K562 (cell line): ENCODE measurements at regions not wholly inside any gene's neighbourhood (a gene's known extent, or its start where the extent isn't known, plus 50 kb on each side); places are given as distances from the start of the nearest gene placed in this dataset.

Source experiments
- ATAC-seq: fragments of 200-7000 bp; cut with Tn5 transposase; 3 replicates; pipeline ENCODE4 v1.9.1; 2020; ENCODE audit warnings: moderate library complexity
- BruUV-seq: library from RNA; stranded (reverse); fragments of 400-500 nt; replicated peaks from 2 replicates; lab custom pipeline; 2021; lab: Mats Ljungman, UMichigan
- CTCF ChIA-PET: fragments of 300-600 bp; formaldehyde crosslinking; extraction: SDS; loops from one replicate; lab custom pipeline; 2021; ENCODE audit warnings: low intra/inter-chr PET ratio; lab: Yijun Ruan, JAX
- POLR2A ChIA-PET: fragments of 300-600, 350-650 bp; sonication (Branson Sonifier 250); formaldehyde crosslinking; extraction: SDS; loops from one replicate; lab custom pipeline; 2021; ENCODE audit warnings: antibody characterized with exemption, inconsistent platforms; lab: Yijun Ruan, JAX
- DNase-seq, 4 experiments: peaks; one replicate each; pipeline versions ENCODE4 v3.0.0 to v3.0.0-alpha.2; 2011 to 2018; ENCODE audit warnings: low spot score in 3 of 4, mixed read lengths in 3 of 4; ENCODE audit errors: extremely low read depth in 1 of 4
- FAIRE-seq: peaks from 2 replicates; lab custom pipeline; 2011; peaks lifted over from hg19 to GRCh38; lab: Jason Lieb, UNC
- H2AFZ ChIP-seq: 2 replicates; pipeline ENCODE4 v1.6.0; 2011; ENCODE audit warnings: low read depth, low read length, control low read depth, inconsistent platforms
- H3K27ac ChIP-seq: fragments of 200-600 bp; 3 replicates; pipeline ENCODE4 v1.8.0; 2011; ENCODE audit warnings: low read depth, mild to moderate bottlenecking, control low read depth, inconsistent platforms, low read length, moderate library complexity, mixed read lengths; ENCODE audit errors: extremely low read depth
- H3K27me3 ChIP-seq, 2 experiments: fragments of 300-600 bp in 1 of 2; 2 replicates in 1 of 2; 3 replicates in 1 of 2; pipeline versions ENCODE4 v1.6.0 to v1.8.0; 2011; ENCODE audit warnings: inconsistent platforms in 2 of 2, low read length in 2 of 2, mild to moderate bottlenecking in 1 of 2, mixed read lengths in 1 of 2, moderate library complexity in 1 of 2; ENCODE audit not compliant: control insufficient read depth in 2 of 2, insufficient read depth in 2 of 2
- H3K36me3 ChIP-seq: fragments of 300-600 bp; 3 replicates; pipeline ENCODE4 v1.8.0; 2011; ENCODE audit warnings: mild to moderate bottlenecking, low read length, inconsistent platforms; ENCODE audit not compliant: control insufficient read depth, insufficient read depth
- H3K4me1 ChIP-seq, 2 experiments: fragments of 200-600 bp in 1 of 2; replicated peaks in 1 of 2; 2 replicates in 1 of 2; 3 replicates in 1 of 2; pipeline versions ENCODE4 v1.5.1 to v1.8.0; 2011; ENCODE audit warnings: inconsistent platforms in 2 of 2, low read length in 2 of 2, mild to moderate bottlenecking in 1 of 2, mixed read lengths in 1 of 2, moderate library complexity in 1 of 2; ENCODE audit not compliant: control insufficient read depth in 2 of 2, insufficient read depth in 2 of 2
- H3K4me2 ChIP-seq: 2 replicates; pipeline ENCODE4 v1.6.1; 2011; ENCODE audit warnings: low read length, control low read depth, inconsistent platforms, mixed read lengths; ENCODE audit not compliant: insufficient read depth
- H3K4me3 ChIP-seq: fragments of 200-600 bp; sonication (generic), shearing (Covaris generic); 2 replicates; pipeline ENCODE4 v1.5.1; 2016; ENCODE audit warnings: control low read depth, inconsistent platforms
- H3K79me2 ChIP-seq: fragments of 200-600 bp; 3 replicates; pipeline ENCODE4 v1.8.0; 2011; ENCODE audit warnings: low read length, inconsistent platforms; ENCODE audit not compliant: control insufficient read depth, insufficient read depth
- H3K9ac ChIP-seq, 2 experiments: 2 replicates each; pipeline versions ENCODE4 v1.6.0 to v1.6.1; 2011; ENCODE audit warnings: low read depth in 2 of 2, low read length in 2 of 2, control low read depth in 1 of 2, inconsistent platforms in 1 of 2, mild to moderate bottlenecking in 1 of 2, mixed read lengths in 1 of 2; ENCODE audit not compliant: insufficient read depth in 1 of 2
- H3K9me1 ChIP-seq: one replicate; pipeline ENCODE4 v1.6.0; 2011; ENCODE audit warnings: inconsistent platforms, mild to moderate bottlenecking, low read length, moderate library complexity; ENCODE audit not compliant: control insufficient read depth, insufficient read depth
- H3K9me3 ChIP-seq: replicated peaks from 2 replicates; pipeline ENCODE4 v1.5.1; 2011; ENCODE audit warnings: low read depth, low read length, inconsistent platforms; ENCODE audit not compliant: control insufficient read depth, insufficient read depth
- H4K20me1 ChIP-seq: replicated peaks from 2 replicates; pipeline ENCODE4 v1.6.1; 2011; ENCODE audit warnings: low read length, inconsistent platforms, mixed read lengths; ENCODE audit not compliant: control insufficient read depth, insufficient read depth
- DACH1 ChIP-seq: fragments of 450-650 bp; IDR thresholded peaks from 2 replicates; pipeline ENCODE4 v1.6.1; 2018; ENCODE audit not compliant: partially characterized antibody
- DNMT1 ChIP-seq: fragments of 450-650 bp; IDR thresholded peaks from 2 replicates; pipeline ENCODE4 v1.6.1; 2016; ENCODE audit warnings: antibody characterized with exemption, mild to moderate bottlenecking
- FOXM1 ChIP-seq, 2 experiments: fragments of 450-650 bp in 1 of 2; sonication (generic) in 1 of 2; formaldehyde crosslinking in 1 of 2; IDR thresholded peaks; 2 replicates each; pipeline versions ENCODE4 v1.6.1 to v1.9.0; 2017 to 2022; ENCODE audit warnings: low read depth in 2 of 2, mild to moderate bottlenecking in 2 of 2, missing genetic modification reagents in 1 of 2, moderate library complexity in 1 of 2
- GATAD2B ChIP-seq: fragments of 450-650 bp; IDR thresholded peaks from 2 replicates; pipeline ENCODE4 v1.6.1; 2017; ENCODE audit warnings: mild to moderate bottlenecking, borderline replicate concordance
- HDAC8 ChIP-seq: fragments of 450-650 bp; IDR thresholded peaks from 2 replicates; pipeline ENCODE4 v1.6.1; 2016; ENCODE audit warnings: mild to moderate bottlenecking, missing genetic modification characterization, moderate library complexity, missing compliant biosample characterization
- LEF1 ChIP-seq: fragments of 450-650 bp; IDR thresholded peaks from 2 replicates; pipeline ENCODE4 v1.6.1; 2016; ENCODE audit warnings: mild to moderate bottlenecking
- MCM3 ChIP-seq: fragments of 450-650 bp; IDR thresholded peaks from 2 replicates; pipeline ENCODE4 v1.6.1; 2016
- PCBP2 ChIP-seq: fragments of 200-400 bp; formaldehyde crosslinking; IDR thresholded peaks from 2 replicates; pipeline ENCODE4 v1.6.1; 2018; ENCODE audit warnings: low read length, low read depth, mild to moderate bottlenecking, moderate library complexity; ENCODE audit not compliant: poor library complexity, severe bottlenecking
- SMARCA5 ChIP-seq: fragments of 450-650 bp; IDR thresholded peaks from 2 replicates; pipeline ENCODE4 v1.6.1; 2016
- TCF3 ChIP-seq: sonication (generic); formaldehyde crosslinking; IDR thresholded peaks from 2 replicates; pipeline ENCODE4 v1.4.0; 2020; ENCODE audit warnings: mild to moderate bottlenecking, missing genetic modification reagents
- TCF7L2 ChIP-seq: fragments of 150-350 bp; IDR thresholded peaks from 2 replicates; pipeline ENCODE4 v1.6.1; 2016; ENCODE audit warnings: low read depth, mild to moderate bottlenecking, low read length, moderate library complexity
- ZEB2 ChIP-seq: fragments of 450-650 bp; IDR thresholded peaks from 2 replicates; pipeline ENCODE4 v1.6.1; 2016
- ZFP36 ChIP-seq: fragments of 150-350 bp; IDR thresholded peaks from 2 replicates; pipeline ENCODE4 v1.6.1; 2018; ENCODE audit warnings: low read length, low read depth; ENCODE audit not compliant: partially characterized antibody
- ZKSCAN8 ChIP-seq: fragments of 200-800 bp; sonication (Bioruptor generic); IDR thresholded peaks from 2 replicates; pipeline ENCODE4 v1.6.1; 2016; ENCODE audit warnings: missing genetic modification characterization, missing compliant biosample characterization
- ZNF695 ChIP-seq: fragments of 450-650 bp; formaldehyde crosslinking; IDR thresholded peaks from 2 replicates; pipeline ENCODE4 v1.4.0; 2020; ENCODE audit warnings: mild to moderate bottlenecking, moderate library complexity
- WGBS: fragments of 100-300 bp; shearing (Covaris generic); methylation state at CpG from one replicate; pipeline ENCODE4 v1.1.6; 2016; ENCODE audit warnings: low coverage, mixed read lengths; ENCODE audit not compliant: insufficient coverage; ENCODE audit errors: missing lambda C conversion rate; 5-methylcytosine and 5-hydroxymethylcytosine counted together
- in situ Hi-C: fragments of 300-500 bp; cut with MboI; formaldehyde crosslinking; loops from 4 replicates; pipeline ENCODE4 v1.15.0; 2018; ENCODE audit warnings: inconsistent platforms, mixed read lengths
- intact Hi-C: fragments of 100-400 bp; cut with micrococcal nuclease; formaldehyde crosslinking; loops from 2 replicates; pipeline ENCODE4 v1.14.2; 2022
- TF ChIP-seq, protein P1 (sequence below): fragments of 450-650 bp; formaldehyde crosslinking; IDR thresholded peaks from 2 replicates; pipeline ENCODE4 v1.4.0; 2022; ENCODE audit warnings: missing genetic modification characterization
- TF ChIP-seq, protein P2 (sequence below): sonication (generic); formaldehyde crosslinking; IDR thresholded peaks from 2 replicates; pipeline ENCODE4 v1.8.1; 2022; ENCODE audit warnings: missing genetic modification reagents

DNA sequence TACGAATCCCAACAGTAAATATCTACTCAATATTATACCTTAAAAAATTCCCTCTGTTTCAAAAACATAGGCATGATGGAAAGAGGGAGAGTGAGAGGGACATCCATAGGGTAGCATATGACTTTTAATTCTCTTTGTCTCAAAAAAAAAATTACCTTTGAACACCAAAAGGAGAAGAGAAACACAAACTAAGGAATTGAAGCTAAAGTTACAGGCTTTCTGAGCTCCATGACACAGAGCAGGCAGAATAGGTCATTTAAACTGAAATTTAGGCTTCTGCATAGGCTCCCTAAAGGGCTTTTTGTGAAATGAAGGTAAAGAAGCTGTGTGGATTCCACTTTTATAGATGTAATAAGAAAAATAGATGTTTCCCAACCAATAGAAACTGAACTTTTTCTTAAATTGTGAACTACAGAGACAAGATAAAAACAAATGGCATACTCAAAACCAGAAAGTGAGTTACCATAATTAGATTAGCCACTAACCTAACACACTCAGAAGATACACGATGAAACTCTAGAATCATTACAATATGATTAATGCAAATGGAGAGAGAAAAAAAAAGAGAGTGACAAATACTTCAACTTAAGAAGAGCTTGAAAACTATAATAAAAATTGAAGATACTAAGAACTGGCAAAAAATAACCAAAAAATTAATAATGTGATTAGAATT is 584.6 kb downstream of the GABRG1 start:
- WGBS: 0% methylated on average over 2 of the region's 2 CpGs
- CTCF ChIA-PET: no interaction called here
- no peaks in the 10 kb centered on the region for H3K4me1 ChIP-seq
- no peak overlapping the region for H3K9ac ChIP-seq
- H3K27ac ChIP-seq: no peak overlapping the region
- H3K27me3 ChIP-seq: no peaks in the 10 kb centered on the region
- no peaks in the 10 kb centered on the region for H4K20me1 ChIP-seq
- TF ChIP-seq DNMT1 (no peak), ZKSCAN8 (CRISPR knock-in tag) (no peak), ZEB2 (no peak), GATAD2B (no peak), HDAC8 (tag) (no peak), SMARCA5 (no peak), MCM3 (no peak)
- TF ChIP-seq, all 486 proteins: peak for 0
- no peak for DNase-seq
- no peak for FAIRE-seq
- H3K79me2 ChIP-seq: no peaks in the 10 kb centered on the region
- no peaks in the 10 kb centered on the region for H3K9me3 ChIP-seq
- no peak for ATAC-seq
- POLR2A ChIA-PET: no interaction called here
- no peaks in the 10 kb centered on the region for H3K36me3 ChIP-seq
- in situ Hi-C loops (no loop called here), intact Hi-C loops (no loop called here)
- BruUV-seq: no TSS peak
- no peak overlapping the region for H3K4me3 ChIP-seq
- no peak overlapping the region for H2AFZ ChIP-seq
- H3K4me2 ChIP-seq: no peak overlapping the region
- no peaks in the 10 kb centered on the region for H3K9me1 ChIP-seq

DNA sequence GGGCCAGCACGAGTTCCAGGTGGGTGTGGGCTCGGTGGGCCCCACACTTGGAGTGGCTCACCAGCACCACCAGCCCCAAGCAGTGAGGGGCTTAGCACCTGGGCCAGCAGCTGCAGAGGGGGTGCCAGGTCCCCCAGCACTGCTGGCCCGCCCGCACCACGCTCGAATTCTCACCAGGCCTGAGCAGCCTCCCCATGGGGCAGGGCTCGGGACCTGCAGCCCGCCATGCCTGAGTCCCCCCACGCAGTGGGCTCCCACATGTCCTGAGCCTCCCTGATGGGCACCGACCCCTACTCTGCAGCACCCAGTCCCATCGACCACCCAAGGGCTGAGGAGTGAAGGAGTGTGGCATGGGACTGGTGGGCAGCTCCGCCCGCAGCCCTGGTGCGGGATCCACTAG is 593.4 kb downstream of the GABRG1 start:
- no peaks in the 10 kb centered on the region for H4K20me1 ChIP-seq
- H3K27me3 ChIP-seq: no peaks in the 10 kb centered on the region
- TF ChIP-seq ZFP36 (no peak), DACH1 (no peak), LEF1 (no peak), TCF7L2 (no peak), PCBP2 (no peak), ZNF695 (no peak), FOXM1 (IDR thresholded peaks at IDR 0.05; ENCODE audit: low read depth) (no peak), FOXM1 (CRISPR knock-in tag; IDR thresholded peaks at IDR 0.05; ENCODE audit: low read depth) (no peak), TCF3 (CRISPR knock-in tag) (no peak)
- TF ChIP-seq, protein P1, sequence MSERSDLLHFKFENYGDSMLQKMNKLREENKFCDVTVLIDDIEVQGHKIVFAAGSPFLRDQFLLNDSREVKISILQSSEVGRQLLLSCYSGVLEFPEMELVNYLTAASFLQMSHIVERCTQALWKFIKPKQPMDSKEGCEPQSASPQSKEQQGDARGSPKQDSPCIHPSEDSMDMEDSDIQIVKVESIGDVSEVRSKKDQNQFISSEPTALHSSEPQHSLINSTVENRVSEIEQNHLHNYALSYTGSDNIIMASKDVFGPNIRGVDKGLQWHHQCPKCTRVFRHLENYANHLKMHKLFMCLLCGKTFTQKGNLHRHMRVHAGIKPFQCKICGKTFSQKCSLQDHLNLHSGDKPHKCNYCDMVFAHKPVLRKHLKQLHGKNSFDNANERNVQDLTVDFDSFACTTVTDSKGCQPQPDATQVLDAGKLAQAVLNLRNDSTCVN (CRISPR knock-in tag): no peak
- TF ChIP-seq, protein P2, sequence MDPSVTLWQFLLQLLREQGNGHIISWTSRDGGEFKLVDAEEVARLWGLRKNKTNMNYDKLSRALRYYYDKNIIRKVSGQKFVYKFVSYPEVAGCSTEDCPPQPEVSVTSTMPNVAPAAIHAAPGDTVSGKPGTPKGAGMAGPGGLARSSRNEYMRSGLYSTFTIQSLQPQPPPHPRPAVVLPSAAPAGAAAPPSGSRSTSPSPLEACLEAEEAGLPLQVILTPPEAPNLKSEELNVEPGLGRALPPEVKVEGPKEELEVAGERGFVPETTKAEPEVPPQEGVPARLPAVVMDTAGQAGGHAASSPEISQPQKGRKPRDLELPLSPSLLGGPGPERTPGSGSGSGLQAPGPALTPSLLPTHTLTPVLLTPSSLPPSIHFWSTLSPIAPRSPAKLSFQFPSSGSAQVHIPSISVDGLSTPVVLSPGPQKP: no peak
- TF ChIP-seq, all 486 proteins: peak for 0
- Histone ChIP-seq H3K79me2 (no peaks in the 10 kb centered on the region), H3K4me1 (no peaks in the 10 kb centered on the region), H3K36me3 (no peaks in the 10 kb centered on the region), H3K9me3 (no peaks in the 10 kb centered on the region; the same call in 1 of the 2 replicates), H3K27ac (no peak overlapping the region), H3K9ac (no peak overlapping the region), H3K4me2 (no peak overlapping the region), H2AFZ (no peak overlapping the region), H3K9me1 (no peaks in the 10 kb centered on the region), H3K4me3 (no peak overlapping the region)
- no peak for ATAC-seq
- intact Hi-C loops (no loop called here), in situ Hi-C loops (no loop called here)
- ChIA-PET POLR2A (no interaction called here), CTCF (no interaction called here)
- 2% methylated on average over 11 of the region's 14 CpGs for WGBS
- DNase-seq: no peak
- FAIRE-seq: no peak
- BruUV-seq: no TSS peak
